Kidney (tissue), 13 donors: ENCODE measurements at regions not wholly inside any gene's neighbourhood (a gene's known extent, or its start where the extent isn't known, plus 50 kb on each side); places are given as distances from the start of the nearest gene placed in this dataset.

Experiments
- DNase-seq, 5 donors: peaks; one replicate each; pipeline ENCODE4 v3.0.0-alpha.2; 2013 to 2020
- FAIRE-seq: peaks from 2 replicates; lab custom pipeline; 2012; peaks lifted over from hg19 to GRCh38; lab: Jason Lieb, UNC
- H3K27ac ChIP-seq, 2 donors: one replicate each; pipeline ENCODE4 v1.7.0; 2013; ENCODE audit warnings: low read depth in 2 of 2, low read length in 2 of 2, inconsistent platforms in 1 of 2
- H3K27me3 ChIP-seq: one replicate; pipeline ENCODE4 v1.7.1; 2013; ENCODE audit warnings: low read length, inconsistent platforms; ENCODE audit not compliant: control insufficient read depth, insufficient read depth
- H3K36me3 ChIP-seq, 3 donors: one replicate each; pipeline versions ENCODE4 v1.7.0 to v1.7.1; 2013; ENCODE audit warnings: low read length in 3 of 3, control low read depth in 1 of 3, inconsistent platforms in 1 of 3; ENCODE audit not compliant: insufficient read depth in 3 of 3, control insufficient read depth in 2 of 3
- H3K4me1 ChIP-seq, 3 donors: one replicate each; pipeline versions ENCODE4 v1.7.0 to v1.7.1; 2013; ENCODE audit warnings: low read length in 3 of 3, inconsistent platforms in 1 of 3, low read depth in 1 of 3; ENCODE audit not compliant: control insufficient read depth in 2 of 3, insufficient read depth in 2 of 3
- H3K4me3 ChIP-seq, 3 donors: one replicate each; pipeline versions ENCODE4 v1.7.0 to v1.8.1; 2013; ENCODE audit warnings: low read length in 3 of 3, control low read depth in 1 of 3, inconsistent platforms in 1 of 3
- H3K9ac ChIP-seq, 3 donors: one replicate each; pipeline versions ENCODE4 v1.7.0 to v1.7.1; 2013; ENCODE audit warnings: low read length in 3 of 3, control low read depth in 1 of 3, inconsistent platforms in 1 of 3
- H3K9me3 ChIP-seq, 3 donors: one replicate each; pipeline versions ENCODE4 v1.7.0 to v1.7.1; 2013; ENCODE audit warnings: low read length in 3 of 3, control low read depth in 1 of 3, inconsistent platforms in 1 of 3; ENCODE audit not compliant: control insufficient read depth in 2 of 3, insufficient read depth in 1 of 3
- CTCF ChIP-seq: IDR thresholded peaks from 3 replicates; pipeline ENCODE4 v1.5.1; 2012; ENCODE audit warnings: mild to moderate bottlenecking, moderate library complexity, borderline replicate concordance; ENCODE audit not compliant: insufficient read depth; ENCODE audit errors: extremely low read depth
- intact Hi-C: fragments of 100-400 bp; cut with DNase I; formaldehyde crosslinking; loops from one replicate; pipeline ENCODE4 v1.11.1; 2022
- donor health status: control.
- donor health status: control.
- donor health status: control.
- donor health status: control.
- donor health status: control.
- donor health status: DM: yes; HTN: yes; CAD: no.
- donor health status: Normal renal cell carcinoma (clear cell type).

- Histone ChIP-seq H3K4me3 (no peak overlapping the region), H3K27me3 (no peaks in the 10 kb centered on the region), H3K27ac (no peak overlapping the region), H3K9me3 (no peaks in the 10 kb centered on the region), H3K36me3 (no peaks in the 10 kb centered on the region), H3K4me1 (peaks cover 0 to 7% (median 0%) of the 10 kb centered on the region in 3 donors), H3K9ac (no peak overlapping the region)
- intact Hi-C loops, result no loop called here
- TF ChIP-seq CTCF, result no peak
- DNase-seq, result no peak
- no peak for FAIRE-seq
These were observed 162.8 kb downstream of the GLI2 start for GRCh38 chr2:120898496-120898895.

- Histone ChIP-seq H3K9me3 (no peaks in the 10 kb centered on the region), H3K36me3 (no peaks in the 10 kb centered on the region), H3K4me3 (no peak overlapping the region), H3K27ac (no peak overlapping the region), H3K9ac (no peak overlapping the region), H3K4me1 (peaks cover 0 to 7% (median 0%) of the 10 kb centered on the region in 3 donors), H3K27me3 (no peaks in the 10 kb centered on the region)
- FAIRE-seq (no peak), DNase-seq (peak in 3 of 5 donors; percentile 31 to 89 (median 73))
- intact Hi-C loops, result no loop called here
- no peak for TF ChIP-seq CTCF
These were observed 163.5 kb downstream of the GLI2 start for GRCh38 chr2:120898961-120899750.

- no peak overlapping the region for H3K9ac ChIP-seq
- H3K27ac ChIP-seq, result no peak overlapping the region
- no peaks in the 10 kb centered on the region for H3K36me3 ChIP-seq
- DNase-seq (peak in 1 of 5 donors; percentile 64), FAIRE-seq (no peak)
- peaks cover 0 to 7% (median 2%) of the 10 kb centered on the region in 3 donors for H3K4me1 ChIP-seq
- no peaks in the 10 kb centered on the region for H3K27me3 ChIP-seq
- no peak for TF ChIP-seq CTCF
- intact Hi-C loops, result no loop called here
- no peak overlapping the region for H3K4me3 ChIP-seq
- no peaks in the 10 kb centered on the region for H3K9me3 ChIP-seq
These were observed 164.1 kb downstream of the GLI2 start for GRCh38 chr2:120899771-120900170.
